ENCODE measurements at regions not wholly inside any gene's neighbourhood (a gene's known extent, or its start where the extent isn't known, plus 50 kb on each side); places are given as distances from the start of the nearest gene placed in this dataset.

DNA sequence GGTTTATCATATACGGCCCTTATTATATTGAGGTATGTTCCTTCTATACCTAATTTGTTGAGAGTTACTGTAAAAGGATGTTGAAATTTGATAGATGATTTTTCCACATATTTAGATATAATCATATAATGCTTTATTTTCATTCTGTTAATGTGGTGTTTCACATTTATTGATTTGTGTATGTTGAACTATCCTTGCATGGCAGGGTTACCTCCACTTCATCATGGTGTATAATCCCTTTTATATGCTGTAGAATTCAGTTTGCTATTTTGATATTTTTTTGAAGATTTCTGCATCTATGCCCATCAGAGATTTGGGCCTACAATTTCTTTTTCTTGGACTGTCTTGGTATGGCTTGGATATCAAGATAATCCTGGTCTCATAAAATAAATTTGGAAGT is 355.5 kb downstream of the EDEM1 start:
- ATAC-seq = no peak
- no peak for FAIRE-seq
- CTCF ChIA-PET = no interaction called here
- no peak overlapping the region for H3K4me2 ChIP-seq
- POLR2A ChIA-PET = no interaction called here
- H3K9me3 ChIP-seq = peaks cover 5% of the 10 kb centered on the region; the same call in 1 of the 3 replicates
- 21% methylated on average over 1 of the region's 1 CpG for WGBS (ENCODE audit: missing lambda C conversion rate)
- no peak for DNase-seq (ENCODE audit: low read depth in 1 of 2, low spot score in 1 of 2)
- H3K27ac ChIP-seq = no peak overlapping the region
- no peaks in the 10 kb centered on the region for H3K4me1 ChIP-seq
- TF ChIP-seq RAD21 (conservative IDR thresholded peaks at IDR 0.05 in 1 of 2, IDR thresholded peaks at IDR 0.05 in 1 of 2) = no peak
- no peak for TF ChIP-seq CHD2 (IDR thresholded peaks at IDR 0.05; ENCODE audit: low read length, partially characterized antibody)
- TF ChIP-seq TP53 (CRISPR knock-in tag; IDR thresholded peaks at IDR 0.05) = no peak
- TF ChIP-seq RNF2 (IDR thresholded peaks at IDR 0.05; ENCODE audit: borderline replicate concordance, low read depth) = no peak
- no peak for TF ChIP-seq BHLHE40 (IDR thresholded peaks at IDR 0.05; ENCODE audit: low read depth, low read length)
- TF ChIP-seq, protein P1, sequence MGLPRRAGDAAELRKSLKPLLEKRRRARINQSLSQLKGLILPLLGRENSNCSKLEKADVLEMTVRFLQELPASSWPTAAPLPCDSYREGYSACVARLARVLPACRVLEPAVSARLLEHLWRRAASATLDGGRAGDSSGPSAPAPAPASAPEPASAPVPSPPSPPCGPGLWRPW (IDR thresholded peaks at IDR 0.05) = no peak
- no peak for TF ChIP-seq SMC3 (IDR thresholded peaks at IDR 0.05)
- TF ChIP-seq EP300 (IDR thresholded peaks at IDR 0.05) = no peak
- TF ChIP-seq HOXB5 (CRISPR knock-in tag; IDR thresholded peaks at IDR 0.05) = no peak
- no peak for TF ChIP-seq RFX5 (IDR thresholded peaks at IDR 0.05)
- TF ChIP-seq HEYL (CRISPR knock-in tag; IDR thresholded peaks at IDR 0.05) = no peak
- TF ChIP-seq CHD4 (IDR thresholded peaks at IDR 0.05; ENCODE audit: borderline replicate concordance) = no peak
- TF ChIP-seq HOXA7 (CRISPR knock-in tag; IDR thresholded peaks at IDR 0.05) = no peak
- TF ChIP-seq ZNF302 (CRISPR knock-in tag; IDR thresholded peaks at IDR 0.05) = no peak
- TF ChIP-seq ESRRA (IDR thresholded peaks at IDR 0.05; ENCODE audit: borderline replicate concordance, low read length) = no peak
- TF ChIP-seq, protein P2, sequence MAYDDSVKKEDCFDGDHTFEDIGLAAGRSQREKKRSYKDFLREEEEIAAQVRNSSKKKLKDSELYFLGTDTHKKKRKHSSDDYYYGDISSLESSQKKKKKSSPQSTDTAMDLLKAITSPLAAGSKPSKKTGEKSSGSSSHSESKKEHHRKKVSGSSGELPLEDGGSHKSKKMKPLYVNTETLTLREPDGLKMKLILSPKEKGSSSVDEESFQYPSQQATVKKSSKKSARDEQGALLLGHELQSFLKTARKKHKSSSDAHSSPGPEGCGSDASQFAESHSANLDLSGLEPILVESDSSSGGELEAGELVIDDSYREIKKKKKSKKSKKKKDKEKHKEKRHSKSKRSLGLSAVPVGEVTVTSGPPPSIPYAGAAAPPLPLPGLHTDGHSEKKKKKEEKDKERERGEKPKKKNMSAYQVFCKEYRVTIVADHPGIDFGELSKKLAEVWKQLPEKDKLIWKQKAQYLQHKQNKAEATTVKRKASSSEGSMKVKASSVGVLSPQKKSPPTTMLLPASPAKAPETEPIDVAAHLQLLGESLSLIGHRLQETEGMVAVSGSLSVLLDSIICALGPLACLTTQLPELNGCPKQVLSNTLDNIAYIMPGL (CRISPR knock-in tag; IDR thresholded peaks at IDR 0.05; ENCODE audit: borderline replicate concordance) = no peak
- no peak for TF ChIP-seq TFCP2L1 (CRISPR knock-in tag; IDR thresholded peaks at IDR 0.05)
- TF ChIP-seq CBX8 (IDR thresholded peaks at IDR 0.05) = no peak
- no peak overlapping the region for H3K4me3 ChIP-seq

DNA sequence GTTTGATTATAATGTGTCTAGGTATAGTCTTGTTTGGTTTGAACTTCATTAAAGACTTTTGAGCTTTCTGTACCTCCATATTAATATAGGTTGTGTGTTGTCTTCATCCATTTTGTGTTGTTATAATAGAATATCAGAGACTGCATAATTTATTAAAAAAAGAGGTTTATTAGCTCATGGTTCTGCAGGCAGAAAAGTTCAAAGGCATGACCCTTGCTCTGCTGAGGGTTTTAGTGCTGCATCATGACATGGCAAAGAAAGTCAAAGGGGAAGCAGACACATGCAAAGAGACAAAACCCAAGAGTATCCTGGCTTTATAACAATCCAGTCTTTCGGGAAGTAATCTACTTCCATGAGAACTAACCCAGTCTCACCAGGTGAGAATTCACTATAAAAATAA is 358.2 kb downstream of the EDEM1 start:
- POLR2A ChIA-PET = no interaction called here
- no peak overlapping the region for H3K4me2 ChIP-seq

More for the DNA sequence above, 358.2 kb downstream of the EDEM1 start:
- Histone ChIP-seq H3K4me3 (no peak overlapping the region), H3K27ac (no peak overlapping the region), H3K9me3 (peaks cover 2% of the 10 kb centered on the region; the same call in 1 of the 3 replicates), H3K4me1 (no peaks in the 10 kb centered on the region)
- DNase-seq (ENCODE audit: low read depth in 1 of 2, low spot score in 1 of 2) (no peak), ATAC-seq (no peak), FAIRE-seq (no peak)
- TF ChIP-seq ZFP36 (IDR thresholded peaks at IDR 0.05; ENCODE audit: borderline replicate concordance, partially characterized antibody) (no peak), TFCP2L1 (CRISPR knock-in tag; IDR thresholded peaks at IDR 0.05) (no peak), CHD2 (IDR thresholded peaks at IDR 0.05; ENCODE audit: low read length, partially characterized antibody) (no peak), HEYL (CRISPR knock-in tag; IDR thresholded peaks at IDR 0.05) (no peak), HOXB13 (CRISPR knock-in tag; IDR thresholded peaks at IDR 0.05; ENCODE audit: low read depth) (no peak), NPAS2 (CRISPR knock-in tag; IDR thresholded peaks at IDR 0.05; ENCODE audit: borderline replicate concordance) (no peak), FOSB (CRISPR knock-in tag; IDR thresholded peaks at IDR 0.05) (no peak), EP300 (IDR thresholded peaks at IDR 0.05) (no peak), NFE2L2 (conservative IDR thresholded peaks at IDR 0.05; ENCODE audit: low read length) (no peak), BHLHE40 (IDR thresholded peaks at IDR 0.05; ENCODE audit: low read depth, low read length) (no peak), CBX2 (IDR thresholded peaks at IDR 0.05; ENCODE audit: borderline replicate concordance, low read depth) (no peak), CEBPB (IDR thresholded peaks at IDR 0.05) (no peak), FOXS1 (CRISPR knock-in tag; IDR thresholded peaks at IDR 0.05) (no peak), POLR2AphosphoS2 (conservative IDR thresholded peaks at IDR 0.05; ENCODE audit: low read length) (no peak)
- TF ChIP-seq, protein P2 (CRISPR knock-in tag; IDR thresholded peaks at IDR 0.05; ENCODE audit: borderline replicate concordance) = no peak
- CTCF ChIA-PET = no interaction called here
- WGBS (ENCODE audit: missing lambda C conversion rate) = 0% methylated on average over 1 of the region's 1 CpG

All from A549 (cell line).